Endodermal cell (in vitro differentiated cells): ENCODE measurements at regions not wholly inside any gene's neighbourhood (a gene's known extent, or its start where the extent isn't known, plus 50 kb on each side); places are given as distances from the start of the nearest gene placed in this dataset.

Source experiments
- DNase-seq: peaks from one replicate; pipeline ENCODE4 v3.0.0-alpha.2; 2017
- H3K27ac ChIP-seq: 2 replicates; pipeline ENCODE4 v1.5.1; 2013; ENCODE audit warnings: mild to moderate bottlenecking, low read depth, low read length, moderate library complexity
- H3K27me3 ChIP-seq: 2 replicates; pipeline ENCODE4 v1.6.1; 2013; ENCODE audit warnings: mild to moderate bottlenecking, low read length, moderate library complexity; ENCODE audit not compliant: insufficient read depth, control insufficient read depth, poor library complexity, severe bottlenecking
- H3K36me3 ChIP-seq: 2 replicates; pipeline ENCODE4 v1.7.0; 2013; ENCODE audit warnings: mild to moderate bottlenecking, low read length, moderate library complexity; ENCODE audit not compliant: control insufficient read depth, insufficient read depth
- H3K4me1 ChIP-seq: one replicate; pipeline ENCODE4 v1.7.0; 2013; ENCODE audit warnings: low read length; ENCODE audit not compliant: control insufficient read depth, insufficient read depth
- H3K4me3 ChIP-seq: 2 replicates; pipeline ENCODE4 v1.5.1; 2013; ENCODE audit warnings: mild to moderate bottlenecking, low read length, moderate library complexity
- H3K9ac ChIP-seq: 2 replicates; pipeline ENCODE4 v1.6.1; 2013; ENCODE audit warnings: mild to moderate bottlenecking, low read length, moderate library complexity; ENCODE audit not compliant: poor library complexity, severe bottlenecking; ENCODE audit errors: extremely low read depth
- H3K9me3 ChIP-seq: 2 replicates; pipeline ENCODE4 v1.6.1; 2013; ENCODE audit warnings: mild to moderate bottlenecking, low read length, moderate library complexity; ENCODE audit not compliant: control insufficient read depth
- H3K27ac Mint-ChIP-seq: 2 replicates; pipeline ENCODE4 v1.8.0; 2020; ENCODE audit warnings: mixed read lengths
- H3K27me3 Mint-ChIP-seq: 2 replicates; pipeline ENCODE4 v1.8.0; 2021; ENCODE audit warnings: mild to moderate bottlenecking, mixed read lengths; ENCODE audit not compliant: insufficient read depth
- H3K36me3 Mint-ChIP-seq: 2 replicates; pipeline ENCODE4 v1.8.0; 2020; ENCODE audit warnings: low read depth, mixed read lengths
- H3K4me1 Mint-ChIP-seq: 2 replicates; pipeline ENCODE4 v1.8.0; 2020; ENCODE audit warnings: mixed read lengths
- H3K4me3 Mint-ChIP-seq: 2 replicates; pipeline ENCODE4 v1.8.0; 2020; ENCODE audit warnings: mild to moderate bottlenecking, moderate library complexity, mixed read lengths
- H3K9me3 Mint-ChIP-seq: 2 replicates; pipeline ENCODE4 v1.8.0; 2020; ENCODE audit warnings: mild to moderate bottlenecking, mixed read lengths
- CTCF ChIP-seq: fragments of 200-600 bp; sonication (generic); conservative IDR thresholded peaks from 2 replicates; pipeline ENCODE4 v1.5.0; 2021; ENCODE audit warnings: antibody characterized with exemption, mild to moderate bottlenecking
- WGBS, 2 experiments: methylation state at CpG; one replicate each; pipeline versions ENCODE4 v1.1.5 to v1.1.7; 2013; ENCODE audit warnings: missing lambda C conversion rate in 2 of 2, mixed read lengths in 1 of 2; ENCODE audit not compliant: insufficient coverage in 1 of 2, insufficient read length in 1 of 2; 5-methylcytosine and 5-hydroxymethylcytosine counted together

DNA sequence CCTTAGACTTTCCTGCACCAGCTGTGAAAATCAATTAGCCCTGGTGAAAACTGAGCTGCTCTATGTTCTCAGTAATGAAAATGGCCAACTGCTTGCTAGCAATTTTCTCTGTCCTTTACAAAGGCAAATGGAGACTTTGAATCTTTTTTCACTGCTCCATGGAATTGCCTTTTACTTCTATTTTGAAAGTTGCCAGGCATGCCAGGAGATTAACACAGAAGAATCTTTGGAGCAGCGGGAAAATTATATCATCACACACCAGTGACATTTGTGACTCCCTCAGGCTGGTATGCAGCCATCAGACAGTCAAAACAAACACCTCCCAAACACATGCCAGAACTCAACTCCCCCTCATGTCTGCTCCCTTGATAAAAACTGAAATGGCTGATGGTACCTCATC is 872.0 kb upstream of the FLRT2 start:
- no peak overlapping the region for H3K4me3 Mint-ChIP-seq
- no peak overlapping the region for H3K4me3 ChIP-seq
- no peaks in the 10 kb centered on the region for H3K4me1 ChIP-seq
- peaks cover under 1% of the 10 kb centered on the region for H3K36me3 Mint-ChIP-seq
- peaks cover 13% of the 10 kb centered on the region for H3K9me3 Mint-ChIP-seq
- no peak for DNase-seq
- no peaks in the 10 kb centered on the region for H3K36me3 ChIP-seq
- no peak overlapping the region for H3K27ac Mint-ChIP-seq
- WGBS, 2 experiments, result 90% methylated on average over 1 of the region's 1 CpG; no CpG with 5 or more reads in 1 of the 2 experiments
- no peaks in the 10 kb centered on the region for H3K4me1 Mint-ChIP-seq
- TF ChIP-seq CTCF, result no peak
- H3K27ac ChIP-seq, result peak overlapping the region; percentile 63
- H3K27me3 Mint-ChIP-seq, result peaks cover 11% of the 10 kb centered on the region
- no peaks in the 10 kb centered on the region for H3K9me3 ChIP-seq
- H3K27me3 ChIP-seq, result no peaks in the 10 kb centered on the region
- no peak overlapping the region for H3K9ac ChIP-seq

DNA sequence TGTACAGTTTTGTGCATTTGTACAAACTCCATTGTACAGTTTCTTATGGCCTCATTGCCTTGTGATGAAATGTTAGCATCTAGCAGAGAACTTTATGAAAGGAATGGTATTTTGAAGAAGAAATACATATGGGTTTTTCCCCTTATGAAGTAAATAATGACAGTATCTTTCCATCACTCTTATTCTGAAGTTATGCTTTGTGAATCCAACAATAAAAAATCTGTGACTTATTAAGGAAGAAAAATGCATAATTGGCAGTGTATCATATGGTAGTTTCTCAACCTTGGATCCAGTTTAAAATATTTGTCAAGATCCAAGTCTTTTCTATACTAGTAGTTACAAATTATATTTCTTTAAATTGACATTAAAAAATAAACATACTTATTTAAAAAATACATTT is 859.1 kb upstream of the FLRT2 start:
- H3K4me1 Mint-ChIP-seq, result peaks cover 1% of the 10 kb centered on the region
- Histone ChIP-seq H3K9me3 (peaks cover 9% of the 10 kb centered on the region), H3K27me3 (no peaks in the 10 kb centered on the region), H3K4me1 (no peaks in the 10 kb centered on the region), H3K36me3 (no peaks in the 10 kb centered on the region), H3K27ac (no peak overlapping the region), H3K4me3 (no peak overlapping the region), H3K9ac (no peak overlapping the region)
- H3K27me3 Mint-ChIP-seq, result no peaks in the 10 kb centered on the region
- no peak overlapping the region for H3K4me3 Mint-ChIP-seq
- H3K27ac Mint-ChIP-seq, result no peak overlapping the region
- DNase-seq, result no peak
- no peak for TF ChIP-seq CTCF
- peaks cover 4% of the 10 kb centered on the region for H3K9me3 Mint-ChIP-seq
- no peaks in the 10 kb centered on the region for H3K36me3 Mint-ChIP-seq

DNA sequence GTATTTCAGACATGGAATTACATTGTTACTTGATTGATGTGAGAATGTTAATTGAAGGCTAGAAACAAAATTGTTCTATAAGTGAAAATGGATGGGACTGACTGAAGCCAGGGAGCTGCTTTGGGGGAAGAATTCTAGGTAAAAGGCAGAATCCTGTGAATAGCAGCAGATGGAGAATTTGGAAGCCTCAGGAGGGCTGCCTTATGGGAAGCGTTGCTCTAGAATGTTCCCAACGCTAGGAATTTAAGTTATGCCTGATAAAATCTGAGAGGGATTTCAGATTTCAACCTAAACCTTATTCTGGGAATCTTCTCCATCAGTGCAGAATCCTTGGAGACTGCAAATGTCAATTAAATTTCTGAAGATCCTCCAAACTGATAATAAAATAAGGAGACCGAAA is 858.2 kb upstream of the FLRT2 start:
- TF ChIP-seq CTCF, result no peak
- no peaks in the 10 kb centered on the region for H3K27me3 ChIP-seq
- DNase-seq, result no peak
- WGBS, 2 experiments, result 86% methylated on average over 2 of the region's 3 CpGs; no CpG with 5 or more reads in 1 of the 2 experiments
- H3K9me3 Mint-ChIP-seq, result peaks cover 4% of the 10 kb centered on the region
- no peak overlapping the region for H3K9ac ChIP-seq
- H3K27me3 Mint-ChIP-seq, result no peaks in the 10 kb centered on the region
- no peaks in the 10 kb centered on the region for H3K4me1 ChIP-seq
- H3K4me3 Mint-ChIP-seq, result no peak overlapping the region
- H3K4me3 ChIP-seq, result no peak overlapping the region
- H3K36me3 ChIP-seq, result no peaks in the 10 kb centered on the region
- H3K4me1 Mint-ChIP-seq, result peaks cover 1% of the 10 kb centered on the region
- H3K9me3 ChIP-seq, result peaks cover 9% of the 10 kb centered on the region
- H3K27ac Mint-ChIP-seq, result no peak overlapping the region
- no peak overlapping the region for H3K27ac ChIP-seq
- H3K36me3 Mint-ChIP-seq, result no peaks in the 10 kb centered on the region
